ENCODE measurements at regions not wholly inside any gene's neighbourhood (a gene's known extent, or its start where the extent isn't known, plus 50 kb on each side); places are given as distances from the start of the nearest gene placed in this dataset.

DNA sequence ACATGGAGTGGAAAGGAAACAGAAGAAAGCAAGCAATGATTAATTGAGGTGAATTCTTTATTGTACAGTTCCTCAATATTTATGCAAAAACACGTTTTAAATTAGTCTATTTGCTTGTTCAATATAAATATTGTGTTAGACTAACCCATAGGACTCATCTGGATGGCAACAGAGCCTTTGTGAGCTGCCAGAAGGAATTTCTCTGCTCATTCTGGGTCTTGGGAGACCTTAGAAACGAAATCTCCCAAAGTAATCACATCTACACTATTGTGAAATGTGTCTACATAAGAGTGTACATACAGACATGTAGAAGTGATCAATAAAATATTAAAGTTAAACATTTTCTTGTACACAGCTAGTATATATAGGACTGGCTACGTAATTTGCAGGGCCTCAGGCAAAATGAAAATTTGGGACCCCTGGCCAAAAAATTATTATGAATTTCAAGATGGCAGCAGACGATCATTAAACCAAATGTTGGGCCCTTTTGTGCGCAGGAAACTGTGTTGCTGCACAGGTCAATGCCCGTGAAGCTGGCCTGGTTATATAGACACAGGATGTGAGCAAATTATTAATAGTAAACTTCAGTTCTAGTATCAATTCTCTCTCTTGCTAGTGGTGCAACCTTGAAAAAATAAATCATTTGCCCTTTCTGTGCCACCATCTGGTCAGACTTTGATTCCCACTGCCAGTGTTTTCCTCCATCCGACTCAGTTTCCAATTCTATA is 83.3 kb downstream of the MINAR1 start:
- no peak overlapping the region for H2AK5ac ChIP-seq (ENCODE audit: insufficient read length, low read length)
- no peak overlapping the region for H4K5ac ChIP-seq (ENCODE audit: insufficient read length, low read depth, low read length)
- no peak overlapping the region for H2BK15ac ChIP-seq (ENCODE audit: low read depth, low read length)
- no peak overlapping the region for H3K23ac ChIP-seq (ENCODE audit: insufficient read length, low read depth, low read length)
- no peak overlapping the region for H2BK120ac ChIP-seq (ENCODE audit: low read depth, low read length, poor library complexity, severe bottlenecking)
- no peak overlapping the region for H4K91ac ChIP-seq (ENCODE audit: insufficient read length, low read depth, low read length)
- no peaks in the 10 kb centered on the region for H3K79me2 ChIP-seq (ENCODE audit: insufficient read depth, low read length)
- no peak overlapping the region for H2BK5ac ChIP-seq (ENCODE audit: insufficient read length, low read length)
- H3T11ph ChIP-seq (ENCODE audit: low read length): no peak overlapping the region
- H3K9me3 ChIP-seq (ENCODE audit: control insufficient read depth, low read depth, low read length): no peaks in the 10 kb centered on the region
- no peak overlapping the region for H2BK20ac ChIP-seq (ENCODE audit: low read depth, low read length, poor library complexity, severe bottlenecking)
- Mint-ChIP-seq H3K27ac (no peak overlapping the region), H3K4me3 (no peak overlapping the region), H3K27me3 (ENCODE audit: low read depth) (peaks cover 1% of the 10 kb centered on the region; the same call in 1 of the 2 replicates), H3K9me3 (no peaks in the 10 kb centered on the region; a peak in 1 of 5 replicates), H3K36me3 (ENCODE audit: insufficient read depth in 1 of 3, low read depth in 3 of 3) (no peaks in the 10 kb centered on the region), H3K4me1 (peaks cover under 1 to 7% of the 10 kb centered on the region in 2 experiments; a peak in 3 of 4 replicates)
- no peak overlapping the region for H3K56ac ChIP-seq (ENCODE audit: insufficient read length, low read depth, low read length)
- TF ChIP-seq, protein P1, sequence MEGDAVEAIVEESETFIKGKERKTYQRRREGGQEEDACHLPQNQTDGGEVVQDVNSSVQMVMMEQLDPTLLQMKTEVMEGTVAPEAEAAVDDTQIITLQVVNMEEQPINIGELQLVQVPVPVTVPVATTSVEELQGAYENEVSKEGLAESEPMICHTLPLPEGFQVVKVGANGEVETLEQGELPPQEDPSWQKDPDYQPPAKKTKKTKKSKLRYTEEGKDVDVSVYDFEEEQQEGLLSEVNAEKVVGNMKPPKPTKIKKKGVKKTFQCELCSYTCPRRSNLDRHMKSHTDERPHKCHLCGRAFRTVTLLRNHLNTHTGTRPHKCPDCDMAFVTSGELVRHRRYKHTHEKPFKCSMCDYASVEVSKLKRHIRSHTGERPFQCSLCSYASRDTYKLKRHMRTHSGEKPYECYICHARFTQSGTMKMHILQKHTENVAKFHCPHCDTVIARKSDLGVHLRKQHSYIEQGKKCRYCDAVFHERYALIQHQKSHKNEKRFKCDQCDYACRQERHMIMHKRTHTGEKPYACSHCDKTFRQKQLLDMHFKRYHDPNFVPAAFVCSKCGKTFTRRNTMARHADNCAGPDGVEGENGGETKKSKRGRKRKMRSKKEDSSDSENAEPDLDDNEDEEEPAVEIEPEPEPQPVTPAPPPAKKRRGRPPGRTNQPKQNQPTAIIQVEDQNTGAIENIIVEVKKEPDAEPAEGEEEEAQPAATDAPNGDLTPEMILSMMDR (conservative IDR thresholded peaks at IDR 0.05): no peak
- no peak overlapping the region for H3K9ac ChIP-seq (ENCODE audit: extremely low read depth, insufficient read length, low read length)
- H3K27me3 ChIP-seq (ENCODE audit: insufficient read depth, low read length): no peaks in the 10 kb centered on the region
- H3K27ac ChIP-seq (ENCODE audit: insufficient read length, low read depth, low read length): no peak overlapping the region
- H3K4ac ChIP-seq (ENCODE audit: low read depth, low read length): no peak overlapping the region
- no peaks in the 10 kb centered on the region; the same call in 1 of the 2 replicates for H3K4me1 ChIP-seq (ENCODE audit: insufficient read depth, low read length)
- H2AFZ ChIP-seq (ENCODE audit: low read length): no peak overlapping the region
- no peak overlapping the region for H3K4me2 ChIP-seq (ENCODE audit: insufficient read depth, insufficient read length, low read length)
- H2BK12ac ChIP-seq (ENCODE audit: insufficient read length, low read depth, low read length): no peak overlapping the region
- WGBS (ENCODE audit: extremely low coverage, insufficient read length, low lambda C conversion rate): no CpG with 5 or more reads among the region's 7 CpGs
- H3K14ac ChIP-seq (ENCODE audit: insufficient read depth, low read length): no peak overlapping the region
- no peak overlapping the region for H3K18ac ChIP-seq (ENCODE audit: insufficient read length, low read depth, low read length)
- H3K79me1 ChIP-seq (ENCODE audit: insufficient read depth, low read depth, low read length, poor library complexity, severe bottlenecking): no peaks in the 10 kb centered on the region
- no peak overlapping the region for H4K8ac ChIP-seq (replicated peaks; ENCODE audit: insufficient read length, low read depth, low read length)
- no peaks in the 10 kb centered on the region for H4K20me1 ChIP-seq (ENCODE audit: control insufficient read depth, insufficient read depth, insufficient read length)
- DNase-seq: no peak
- H3K23me2 ChIP-seq (ENCODE audit: insufficient read length, low read depth, low read length, poor library complexity, severe bottlenecking): no peaks in the 10 kb centered on the region
